Ovary (tissue), 7 donors: ENCODE measurements at regions not wholly inside any gene's neighbourhood (a gene's known extent, or its start where the extent isn't known, plus 50 kb on each side); places are given as distances from the start of the nearest gene placed in this dataset.

Experiments used
- DNase-seq, 5 donors: peaks; one replicate each; pipeline ENCODE4 v3.0.0-alpha.2; 2019 to 2020
- H3K27ac ChIP-seq, 2 donors: fragments of 200-600 bp; one replicate each; pipeline versions ENCODE4 v1.5.1 to v1.8.0; 2019 to 2022
- H3K27me3 ChIP-seq: fragments of 200-600 bp; one replicate; pipeline ENCODE4 v1.8.0; 2022
- H3K36me3 ChIP-seq: fragments of 200-600 bp; sonication (generic); one replicate; pipeline ENCODE4 v1.5.1; 2019
- H3K4me1 ChIP-seq: one replicate; pipeline ENCODE4 v1.8.1; 2013; ENCODE audit warnings: mild to moderate bottlenecking, moderate library complexity; ENCODE audit not compliant: insufficient read depth
- H3K4me3 ChIP-seq: fragments of 200-600 bp; sonication (generic); one replicate; pipeline ENCODE4 v1.5.1; 2017
- H3K9me3 ChIP-seq, 2 donors: fragments of 200-600 bp in 1 of 2; sonication (generic) in 1 of 2; one replicate each; pipeline versions ENCODE4 v1.5.1 to v1.8.1; 2013 to 2019; ENCODE audit warnings: mild to moderate bottlenecking in 1 of 2, moderate library complexity in 1 of 2
- CTCF ChIP-seq, 3 donors: fragments of 450-650 bp in 2 of 3; fragments of 200-600 bp in 1 of 3; IDR thresholded peaks; one replicate each; pipeline versions ENCODE4 v1.5.1 to v1.8.0; 2016 to 2022; ENCODE audit warnings: antibody characterized with exemption in 3 of 3, mild to moderate bottlenecking in 1 of 3
- EP300 ChIP-seq: sonication (generic); formaldehyde crosslinking; IDR thresholded peaks from one replicate; pipeline ENCODE4 v1.6.1; 2017; ENCODE audit warnings: antibody characterized with exemption
- POLR2A ChIP-seq: fragments of 450-650 bp; IDR thresholded peaks from one replicate; pipeline ENCODE4 v1.6.1; 2017; ENCODE audit warnings: antibody characterized with exemption, mild to moderate bottlenecking, moderate library complexity
- WGBS, 3 donors: extraction: QIAGEN DNeasy Blood & Tissue Kit in 1 of 3; methylation state at CpG; one replicate each; pipeline versions ENCODE4 v1.1.5 to v1.1.7; 2013 to 2017; 5-methylcytosine and 5-hydroxymethylcytosine counted together
- intact Hi-C, 4 donors: fragments of 100-400 bp; cut with DNase I; formaldehyde crosslinking; loops; one replicate each; pipeline versions ENCODE4 v1.11.0 to v1.15.1; 2022 to 2023
- donor health status: DM: no; HTN: no; CAD: no; lungs with moderate emphysema.
- donor health status: DM: no; HTN: no; CAD: no.
- donor health status: Bipolar disorder and iron deficiency.
- donor health status: DM: no; HTN: no; CAD: no.
- donor health status: DM: yes; HTN: yes; CAD: no.

- intact Hi-C loops, result no loop called here
- Histone ChIP-seq H3K4me1 (no peaks in the 10 kb centered on the region), H3K36me3 (no peaks in the 10 kb centered on the region), H3K9me3 (no peaks in the 10 kb centered on the region), H3K4me3 (no peak overlapping the region), H3K27me3 (no peaks in the 10 kb centered on the region), H3K27ac (no peak overlapping the region)
- 58 to 70% (median 59%) methylated on average over 3 of the region's 3 CpGs for WGBS, 3 donors
- no peak for DNase-seq
- TF ChIP-seq EP300 (no peak), CTCF (IDR thresholded peaks at IDR 0.05) (no peak), POLR2A (no peak)
Observed at GRCh38 chr6:19324376-19324775, 512.8 kb upstream of the ID4 start.

GRCh38 chr6:19325335-19325789 lies 511.8 kb upstream of the ID4 start:
- no peaks in the 10 kb centered on the region for H3K27me3 ChIP-seq
- H3K4me1 ChIP-seq, result no peaks in the 10 kb centered on the region
- no peaks in the 10 kb centered on the region for H3K36me3 ChIP-seq
- no peak for DNase-seq
- intact Hi-C loops, result no loop called here
- H3K27ac ChIP-seq, result no peak overlapping the region
- H3K4me3 ChIP-seq, result no peak overlapping the region
- no peaks in the 10 kb centered on the region for H3K9me3 ChIP-seq
- 71 to 83% (median 80%) methylated on average over 8 of the region's 8 CpGs for WGBS, 3 donors
- TF ChIP-seq EP300 (no peak), POLR2A (no peak), CTCF (IDR thresholded peaks at IDR 0.05) (no peak)

- intact Hi-C loops, result no loop called here
- no peaks in the 10 kb centered on the region for H3K27me3 ChIP-seq
- WGBS, 3 donors, result 77 to 91% (median 85%) methylated on average over 2 of the region's 2 CpGs
- H3K4me1 ChIP-seq, result no peaks in the 10 kb centered on the region
- no peak overlapping the region for H3K27ac ChIP-seq
- DNase-seq, result no peak
- no peaks in the 10 kb centered on the region for H3K9me3 ChIP-seq
- H3K4me3 ChIP-seq, result no peak overlapping the region
- TF ChIP-seq CTCF (IDR thresholded peaks at IDR 0.05) (no peak), POLR2A (no peak), EP300 (no peak)
- no peaks in the 10 kb centered on the region for H3K36me3 ChIP-seq
Observed at GRCh38 chr6:19327241-19327640, 509.9 kb upstream of the ID4 start.

- 36 to 60% (median 47%) methylated on average over 8 of the region's 8 CpGs for WGBS, 3 donors
- H3K36me3 ChIP-seq, result no peaks in the 10 kb centered on the region
- intact Hi-C loops, result no loop called here
- DNase-seq, result no peak
- no peak overlapping the region for H3K27ac ChIP-seq
- no peaks in the 10 kb centered on the region for H3K9me3 ChIP-seq
- no peak overlapping the region for H3K4me3 ChIP-seq
- H3K27me3 ChIP-seq, result no peaks in the 10 kb centered on the region
- no peaks in the 10 kb centered on the region for H3K4me1 ChIP-seq
- TF ChIP-seq CTCF (IDR thresholded peaks at IDR 0.05) (no peak), EP300 (no peak), POLR2A (no peak)
Observed at GRCh38 chr6:19327661-19328060, 509.5 kb upstream of the ID4 start.

GRCh38 chr6:19329078-19329477 lies 508.1 kb upstream of the ID4 start:
- no peak for DNase-seq
- intact Hi-C loops, result no loop called here
- H3K36me3 ChIP-seq, result no peaks in the 10 kb centered on the region
- no peak overlapping the region for H3K27ac ChIP-seq
- H3K4me3 ChIP-seq, result no peak overlapping the region
- H3K9me3 ChIP-seq, result no peaks in the 10 kb centered on the region
- H3K27me3 ChIP-seq, result no peaks in the 10 kb centered on the region
- no peaks in the 10 kb centered on the region for H3K4me1 ChIP-seq
- 82 to 89% (median 85%) methylated on average over 4 of the region's 4 CpGs for WGBS, 3 donors
- TF ChIP-seq CTCF (IDR thresholded peaks at IDR 0.05) (no peak), POLR2A (no peak), EP300 (no peak)
